Upper lobe of right lung (tissue), 1 donor: ENCODE measurements at regions not wholly inside any gene's neighbourhood (a gene's known extent, or its start where the extent isn't known, plus 50 kb on each side); places are given as distances from the start of the nearest gene placed in this dataset.

ENCODE experiments used
- ATAC-seq: fragments of 200-7000 bp; cut with Tn5 transposase; one replicate; pipeline ENCODE4 v1.9.1; 2020; ENCODE audit warnings: mild to moderate bottlenecking, moderate library complexity
- DNase-seq: peaks from one replicate; pipeline ENCODE4 v3.0.0-alpha.2; 2020
- H3K27ac ChIP-seq: fragments of 200-600 bp; one replicate; pipeline ENCODE4 v1.8.0; 2022
- H3K27me3 ChIP-seq: fragments of 200-600 bp; one replicate; pipeline ENCODE4 v1.8.0; 2022; ENCODE audit warnings: mild to moderate bottlenecking
- H3K36me3 ChIP-seq: fragments of 200-600 bp; one replicate; pipeline ENCODE4 v1.8.0; 2022
- H3K4me1 ChIP-seq: fragments of 200-600 bp; one replicate; pipeline ENCODE4 v1.8.0; 2022
- H3K4me3 ChIP-seq: fragments of 200-600 bp; one replicate; pipeline ENCODE4 v1.8.0; 2022; ENCODE audit warnings: mild to moderate bottlenecking
- H3K9me3 ChIP-seq: fragments of 200-600 bp; one replicate; pipeline ENCODE4 v1.8.0; 2022
- CTCF ChIP-seq: fragments of 200-600 bp; IDR thresholded peaks from one replicate; pipeline ENCODE4 v1.8.0; 2022; ENCODE audit warnings: antibody characterized with exemption
- intact Hi-C: fragments of 100-400 bp; cut with DNase I; formaldehyde crosslinking; loops from one replicate; pipeline ENCODE4 v1.11.0; 2022
- donor health status: DM: no; HTN: yes; CAD: no; lungs with severe emphysema.

- H3K9me3 ChIP-seq, result peaks cover 11% of the 10 kb centered on the region
- H3K27ac ChIP-seq, result no peak overlapping the region
- no peak for ATAC-seq
- no peaks in the 10 kb centered on the region for H3K36me3 ChIP-seq
- no peak overlapping the region for H3K4me3 ChIP-seq
- no peaks in the 10 kb centered on the region for H3K27me3 ChIP-seq
- no peaks in the 10 kb centered on the region for H3K4me1 ChIP-seq
- TF ChIP-seq CTCF, result no peak
- intact Hi-C loops, result no loop called here
- DNase-seq, result no peak
Measured at GRCh38 chr10:130393342-130393741, 257.2 kb downstream of the GLRX3 start.

GRCh38 chr10:130394832-130395231 lies 258.6 kb downstream of the GLRX3 start:
- Histone ChIP-seq H3K9me3 (peaks cover 11% of the 10 kb centered on the region), H3K27me3 (no peaks in the 10 kb centered on the region), H3K4me1 (no peaks in the 10 kb centered on the region), H3K4me3 (no peak overlapping the region), H3K36me3 (no peaks in the 10 kb centered on the region), H3K27ac (no peak overlapping the region)
- intact Hi-C loops, result no loop called here
- no peak for TF ChIP-seq CTCF
- DNase-seq, result no peak
- ATAC-seq, result no peak

GRCh38 chr10:130395248-130395936 lies 259.2 kb downstream of the GLRX3 start:
- H3K27me3 ChIP-seq, result no peaks in the 10 kb centered on the region
- DNase-seq (no peak), ATAC-seq (no peak)
- no peaks in the 10 kb centered on the region for H3K36me3 ChIP-seq
- peaks cover 11% of the 10 kb centered on the region for H3K9me3 ChIP-seq
- intact Hi-C loops, result no loop called here
- no peak for TF ChIP-seq CTCF
- no peak overlapping the region for H3K4me3 ChIP-seq
- H3K27ac ChIP-seq, result no peak overlapping the region
- H3K4me1 ChIP-seq, result no peaks in the 10 kb centered on the region

- DNase-seq, result no peak
- Histone ChIP-seq H3K9me3 (peaks cover 11% of the 10 kb centered on the region), H3K4me3 (no peak overlapping the region), H3K4me1 (no peaks in the 10 kb centered on the region), H3K36me3 (no peaks in the 10 kb centered on the region), H3K27ac (no peak overlapping the region), H3K27me3 (no peaks in the 10 kb centered on the region)
- TF ChIP-seq CTCF, result no peak
- intact Hi-C loops, result no loop called here
- ATAC-seq, result no peak
Measured at GRCh38 chr10:130396044-130396443, 259.9 kb downstream of the GLRX3 start.

- intact Hi-C loops, result no loop called here
- no peak for DNase-seq
- no peaks in the 10 kb centered on the region for H3K27me3 ChIP-seq
- H3K9me3 ChIP-seq, result peaks cover 11% of the 10 kb centered on the region
- H3K4me1 ChIP-seq, result no peaks in the 10 kb centered on the region
- H3K4me3 ChIP-seq, result no peak overlapping the region
- no peak for TF ChIP-seq CTCF
- H3K36me3 ChIP-seq, result no peaks in the 10 kb centered on the region
- ATAC-seq, result no peak
- no peak overlapping the region for H3K27ac ChIP-seq
Measured at GRCh38 chr10:130398090-130398994, 262.2 kb downstream of the GLRX3 start.
